GF-D8 (cell line): ENCODE measurements at regions not wholly inside any gene's neighbourhood (a gene's known extent, or its start where the extent isn't known, plus 50 kb on each side); places are given as distances from the start of the nearest gene placed in this dataset.

Experiments
- DNase-seq: peaks from one replicate; lab custom pipeline; 2025; lab: John Stamatoyannopoulos, UW

GRCh38 chr9:78792745-78793144 lies 495.8 kb downstream of the PSAT1 start:
- DNase-seq = no peak

GRCh38 chr9:78805771-78806170 lies 508.8 kb downstream of the PSAT1 start:
- no peak for DNase-seq

GRCh38 chr9:78806492-78807160 lies 509.7 kb downstream of the PSAT1 start:
- no peak for DNase-seq

- DNase-seq = no peak
These were observed 510.4 kb downstream of the PSAT1 start for GRCh38 chr9:78807286-78807685.

- DNase-seq = no peak
These were observed 511.1 kb downstream of the PSAT1 start for GRCh38 chr9:78808048-78808447.

GRCh38 chr9:78811622-78812276 lies 514.8 kb downstream of the PSAT1 start:
- no peak for DNase-seq

- DNase-seq = no peak
These were observed 515.7 kb downstream of the PSAT1 start for GRCh38 chr9:78812665-78813064.

- DNase-seq = no peak
These were observed 516.8 kb downstream of the PSAT1 start for GRCh38 chr9:78813602-78814180.

GRCh38 chr9:78821126-78821822 lies 524.3 kb downstream of the PSAT1 start:
- DNase-seq = no peak

GRCh38 chr9:78826527-78826926 lies 529.6 kb downstream of the PSAT1 start:
- no peak for DNase-seq

- no peak for DNase-seq
These were observed 531.6 kb downstream of the PSAT1 start for GRCh38 chr9:78828521-78828920.

- no peak for DNase-seq
These were observed 533.4 kb downstream of the PSAT1 start for GRCh38 chr9:78830301-78830700.

- DNase-seq = no peak
These were observed 534.8 kb downstream of the PSAT1 start for GRCh38 chr9:78831726-78832125.

- no peak for DNase-seq
These were observed 539.1 kb downstream of the PSAT1 start for GRCh38 chr9:78835928-78836450.

- DNase-seq = no peak
These were observed 542.3 kb downstream of the PSAT1 start for GRCh38 chr9:78839252-78839651.

GRCh38 chr9:78848061-78848460 lies 551.1 kb downstream of the PSAT1 start:
- no peak for DNase-seq

- DNase-seq = no peak
These were observed 559.2 kb downstream of the PSAT1 start for GRCh38 chr9:78856144-78856543.

- DNase-seq = no peak
These were observed 559.9 kb downstream of the PSAT1 start for GRCh38 chr9:78856781-78857180.

GRCh38 chr9:78857373-78858225 lies 560.7 kb downstream of the PSAT1 start:
- no peak for DNase-seq

- no peak for DNase-seq
These were observed 561.3 kb downstream of the PSAT1 start for GRCh38 chr9:78858266-78858665.

- no peak for DNase-seq
These were observed 564.0 kb downstream of the PSAT1 start for GRCh38 chr9:78860801-78861475.
